DMS 273 treated with DMSO at 0.1 percent for 48 hours (cell line): ENCODE measurements at regions not wholly inside any gene's neighbourhood (a gene's known extent, or its start where the extent isn't known, plus 50 kb on each side); places are given as distances from the start of the nearest gene placed in this dataset.
A peak's percentile ranks its signal among the peaks of the same experiment; 100 is the strongest.
"Not testable (repeated sequence)": the region's sequence is repeated elsewhere in the genome, so short reads cannot be mapped to it uniquely, and the experiment has no call there.

Experiments
- DNase-seq: peaks from one replicate; lab custom pipeline; 2025; lab: John Stamatoyannopoulos, UW

- no peak for DNase-seq
These were observed 280.7 kb upstream of the KLHL4 start for GRCh38 chrX:87236830-87237440.

GRCh38 chrX:87265518-87265917 is 252.1 kb upstream of the KLHL4 start:
- DNase-seq = peak; percentile 47

- DNase-seq = no peak
These were observed 245.1 kb upstream of the KLHL4 start for GRCh38 chrX:87272491-87272890.

GRCh38 chrX:87299563-87300160 is 217.9 kb upstream of the KLHL4 start:
- no peak for DNase-seq

GRCh38 chrX:87310780-87311179 is 206.8 kb upstream of the KLHL4 start:
- no peak for DNase-seq

GRCh38 chrX:87327267-87327666 is 190.3 kb upstream of the KLHL4 start:
- no peak for DNase-seq

- no peak for DNase-seq
These were observed 180.3 kb upstream of the KLHL4 start for GRCh38 chrX:87337267-87337666.

- no peak for DNase-seq
These were observed 179.1 kb upstream of the KLHL4 start for GRCh38 chrX:87338510-87338909.

GRCh38 chrX:87370865-87371264 is 146.7 kb upstream of the KLHL4 start:
- DNase-seq = no peak

GRCh38 chrX:87374324-87374723 is 143.3 kb upstream of the KLHL4 start:
- no peak for DNase-seq

GRCh38 chrX:87376896-87377295 is 140.7 kb upstream of the KLHL4 start:
- DNase-seq = no peak

- DNase-seq = no peak
These were observed 129.2 kb upstream of the KLHL4 start for GRCh38 chrX:87388381-87388780.

GRCh38 chrX:87391742-87392141 is 125.9 kb upstream of the KLHL4 start:
- no peak for DNase-seq

- no peak for DNase-seq
These were observed 125.2 kb upstream of the KLHL4 start for GRCh38 chrX:87392369-87392768.

- no peak for DNase-seq
These were observed 120.3 kb upstream of the KLHL4 start for GRCh38 chrX:87397103-87397886.

GRCh38 chrX:87402256-87402655 is 115.3 kb upstream of the KLHL4 start:
- DNase-seq = no peak

GRCh38 chrX:87403551-87403950 is 114.1 kb upstream of the KLHL4 start:
- DNase-seq = no peak

- no peak for DNase-seq
These were observed 108.3 kb upstream of the KLHL4 start for GRCh38 chrX:87409113-87409841.

- DNase-seq = no peak
These were observed 92.0 kb upstream of the KLHL4 start for GRCh38 chrX:87425618-87426017.

GRCh38 chrX:87434618-87435017 is 83.0 kb upstream of the KLHL4 start:
- DNase-seq = no peak

- DNase-seq = not testable (repeated sequence)
These were observed 69.0 kb upstream of the KLHL4 start for GRCh38 chrX:87448613-87449012.

GRCh38 chrX:87465757-87466156 is 51.8 kb upstream of the KLHL4 start:
- DNase-seq = not testable (repeated sequence)
